HepG2 (cell line): ENCODE measurements at regions not wholly inside any gene's neighbourhood (a gene's known extent, or its start where the extent isn't known, plus 50 kb on each side); places are given as distances from the start of the nearest gene placed in this dataset.
A peak's percentile ranks its signal among the peaks of the same experiment; 100 is the strongest.

Experiments
- ETV6 ChIP-seq: sonication (generic); formaldehyde crosslinking; conservative IDR thresholded peaks from 2 replicates; pipeline ENCODE4 v1.4.0; 2020; ENCODE audit warnings: missing genetic modification reagents
- FOXM1 ChIP-seq: sonication (generic); formaldehyde crosslinking; IDR thresholded peaks from 2 replicates; pipeline ENCODE4 v1.5.0; 2020; ENCODE audit warnings: missing genetic modification reagents
- HDAC1 ChIP-seq: sonication (generic); formaldehyde crosslinking; IDR thresholded peaks from 2 replicates; pipeline ENCODE4 v1.5.1; 2020; ENCODE audit warnings: mild to moderate bottlenecking, missing genetic modification reagents
- HIC2 ChIP-seq: sonication (generic); formaldehyde crosslinking; IDR thresholded peaks from 2 replicates; pipeline ENCODE4 v1.9.0; 2022; ENCODE audit warnings: low read depth, missing genetic modification reagents
- HNRNPH1 ChIP-seq: fragments of 200-400 bp; formaldehyde crosslinking; optimal IDR thresholded peaks from 2 replicates; pipeline ENCODE3; 2017; ENCODE audit warnings: mild to moderate bottlenecking, low read depth, low read length
- KAT2B ChIP-seq: fragments of 150-350 bp; IDR thresholded peaks from 2 replicates; pipeline ENCODE4 v1.6.1; 2014; ENCODE audit warnings: low read depth, low read length, borderline replicate concordance
- MTERF4 ChIP-seq: sonication (generic); formaldehyde crosslinking; IDR thresholded peaks from 2 replicates; pipeline ENCODE4 v1.8.0; 2023; ENCODE audit warnings: mild to moderate bottlenecking, missing genetic modification reagents
- MYPOP ChIP-seq: sonication (generic); formaldehyde crosslinking; IDR thresholded peaks from 2 replicates; pipeline ENCODE4 v1.8.1; 2023; ENCODE audit warnings: mild to moderate bottlenecking, moderate library complexity, missing genetic modification reagents
- RFX3 ChIP-seq: IDR thresholded peaks from 2 replicates; pipeline ENCODE4 v1.6.1; 2016; ENCODE audit warnings: missing biosample characterization, missing genetic modification reagents
- RFXAP ChIP-seq: sonication (generic); formaldehyde crosslinking; IDR thresholded peaks from 2 replicates; pipeline ENCODE4 v1.4.0; 2020; ENCODE audit warnings: missing genetic modification reagents, borderline replicate concordance
- SATB2 ChIP-seq: sonication (generic); formaldehyde crosslinking; IDR thresholded peaks from 2 replicates; pipeline ENCODE4 v1.5.0; 2020; ENCODE audit warnings: missing genetic modification reagents
- SOX6 ChIP-seq, 2 experiments: fragments of 450-650 bp in 1 of 2; sonication (generic) in 1 of 2; formaldehyde crosslinking in 1 of 2; IDR thresholded peaks; 2 replicates each; pipeline versions ENCODE4 v1.4.0 to v1.6.1; 2017 to 2020; ENCODE audit warnings: antibody characterized with exemption in 1 of 2, mild to moderate bottlenecking in 1 of 2, missing genetic modification reagents in 1 of 2
- TIGD3 ChIP-seq: sonication (generic); formaldehyde crosslinking; IDR thresholded peaks from 2 replicates; pipeline ENCODE4 v1.5.1; 2020; ENCODE audit warnings: mild to moderate bottlenecking, missing genetic modification reagents, borderline replicate concordance
- ZBTB2 ChIP-seq: sonication (generic); formaldehyde crosslinking; IDR thresholded peaks from 2 replicates; pipeline ENCODE4 v1.8.0; 2022; ENCODE audit warnings: low read depth, missing genetic modification reagents
- ZC3H13 ChIP-seq: sonication (generic); formaldehyde crosslinking; IDR thresholded peaks from 2 replicates; pipeline ENCODE4 v1.8.1; 2023; ENCODE audit warnings: mild to moderate bottlenecking, missing genetic modification reagents, moderate library complexity
- ZMYM3 ChIP-seq: sonication (generic); formaldehyde crosslinking; IDR thresholded peaks from 2 replicates; pipeline ENCODE4 v1.5.1; 2020; ENCODE audit warnings: mild to moderate bottlenecking, missing genetic modification reagents
- ZNF124 ChIP-seq: sonication (generic); formaldehyde crosslinking; IDR thresholded peaks from 2 replicates; pipeline ENCODE4 v1.4.0; 2020; ENCODE audit warnings: missing genetic modification reagents
- ZNF18 ChIP-seq: sonication (generic); formaldehyde crosslinking; IDR thresholded peaks from 2 replicates; pipeline ENCODE4 v1.8.0; 2022; ENCODE audit warnings: mild to moderate bottlenecking, missing genetic modification reagents; ENCODE audit not compliant: insufficient replicate concordance
- ZNF274 ChIP-seq: sonication (generic); formaldehyde crosslinking; IDR thresholded peaks from 2 replicates; pipeline ENCODE4 v1.5.1; 2020; ENCODE audit warnings: mild to moderate bottlenecking, missing genetic modification reagents
- ZNF543 ChIP-seq: sonication (generic); formaldehyde crosslinking; IDR thresholded peaks from 2 replicates; pipeline ENCODE4 v1.4.0; 2020; ENCODE audit warnings: mild to moderate bottlenecking, missing genetic modification reagents
- ZNF616 ChIP-seq: sonication (generic); formaldehyde crosslinking; IDR thresholded peaks from 2 replicates; pipeline ENCODE4 v1.5.0; 2020; ENCODE audit warnings: low read depth, mild to moderate bottlenecking, missing genetic modification reagents
- ZNF644 ChIP-seq: IDR thresholded peaks from 2 replicates; pipeline ENCODE4 v1.6.1; 2016; ENCODE audit warnings: low read depth
- ZSCAN25 ChIP-seq: sonication (generic); formaldehyde crosslinking; IDR thresholded peaks from 2 replicates; pipeline ENCODE4 v1.8.0; 2022; ENCODE audit warnings: mild to moderate bottlenecking, missing genetic modification reagents

- no peak for TF ChIP-seq ZBTB2 (CRISPR knock-in tag)
- no peak for TF ChIP-seq HIC2 (CRISPR knock-in tag)
- no peak for TF ChIP-seq TIGD3
- TF ChIP-seq HDAC1 (CRISPR knock-in tag): no peak
- TF ChIP-seq ETV6: no peak
- TF ChIP-seq KAT2B: no peak
- no peak for TF ChIP-seq FOXM1 (CRISPR knock-in tag)
- no peak for TF ChIP-seq ZC3H13 (CRISPR knock-in tag)
- no peak for TF ChIP-seq SATB2 (CRISPR knock-in tag)
- TF ChIP-seq ZNF644 (CRISPR knock-in tag): no peak
- no peak for TF ChIP-seq ZNF124 (CRISPR knock-in tag)
- TF ChIP-seq ZNF543: no peak
- no peak for TF ChIP-seq SOX6 (IDR thresholded peaks at IDR 0.05)
- TF ChIP-seq SOX6 (CRISPR knock-in tag; IDR thresholded peaks at IDR 0.05): peak; percentile 72
- TF ChIP-seq RFXAP (CRISPR knock-in tag): no peak
- no peak for TF ChIP-seq MTERF4 (CRISPR knock-in tag)
- no peak for TF ChIP-seq ZNF616 (CRISPR knock-in tag)
- TF ChIP-seq ZNF18 (CRISPR knock-in tag): no peak
- no peak for TF ChIP-seq RFX3
- TF ChIP-seq ZSCAN25 (CRISPR knock-in tag): no peak
- no peak for TF ChIP-seq HNRNPH1
- no peak for TF ChIP-seq ZNF274 (CRISPR knock-in tag)
- TF ChIP-seq MYPOP: no peak
- TF ChIP-seq ZMYM3: no peak
Measured at GRCh38 chr11:90722552-90723190, 499.8 kb upstream of the CHORDC1 start (continued).
